Trophoblast cell (in vitro differentiated cells and primary cell): ENCODE measurements at regions not wholly inside any gene's neighbourhood (a gene's known extent, or its start where the extent isn't known, plus 50 kb on each side); places are given as distances from the start of the nearest gene placed in this dataset.

Experiments
- DNase-seq, 2 donors: peaks; one replicate each; pipeline ENCODE4 v3.0.0-alpha.2; 2016
- H2AFZ ChIP-seq: 2 replicates; pipeline ENCODE4 v1.6.1; 2013; ENCODE audit warnings: low read length, moderate library complexity, mild to moderate bottlenecking; ENCODE audit not compliant: insufficient read depth, poor library complexity
- H2AK5ac ChIP-seq: 2 replicates; pipeline ENCODE4 v1.6.1; 2013; ENCODE audit warnings: mild to moderate bottlenecking, low read length
- H2BK120ac ChIP-seq: 2 replicates; pipeline ENCODE4 v1.6.1; 2013; ENCODE audit warnings: low read length, mild to moderate bottlenecking, moderate library complexity; ENCODE audit not compliant: insufficient read depth, poor library complexity
- H2BK12ac ChIP-seq: 2 replicates; pipeline ENCODE4 v1.6.1; 2013; ENCODE audit warnings: mild to moderate bottlenecking, low read length, moderate library complexity
- H2BK5ac ChIP-seq: 2 replicates; pipeline ENCODE4 v1.6.1; 2013; ENCODE audit warnings: low read length, low read depth, moderate library complexity, mild to moderate bottlenecking; ENCODE audit not compliant: poor library complexity
- H3K14ac ChIP-seq: 2 replicates; pipeline ENCODE4 v1.6.1; 2013; ENCODE audit warnings: mild to moderate bottlenecking, low read length
- H3K18ac ChIP-seq: 2 replicates; pipeline ENCODE4 v1.6.1; 2013; ENCODE audit warnings: mild to moderate bottlenecking, low read length
- H3K23ac ChIP-seq: 2 replicates; pipeline ENCODE4 v1.6.1; 2013; ENCODE audit warnings: low read length
- H3K27ac ChIP-seq: 2 replicates; pipeline ENCODE4 v1.5.1; 2013; ENCODE audit warnings: low read depth, mild to moderate bottlenecking, inconsistent platforms, low read length, moderate library complexity
- H3K27me3 ChIP-seq: 2 replicates; pipeline ENCODE4 v1.6.1; 2013; ENCODE audit warnings: inconsistent platforms, mild to moderate bottlenecking, low read length, moderate library complexity; ENCODE audit not compliant: insufficient read depth
- H3K36me3 ChIP-seq, 2 experiments: 1 replicate in 1 of 2; 2 replicates in 1 of 2; pipeline ENCODE4 v1.6.1; 2013; ENCODE audit warnings: low read length in 2 of 2, mild to moderate bottlenecking in 2 of 2, moderate library complexity in 1 of 2; ENCODE audit not compliant: insufficient read depth in 2 of 2, control insufficient read depth in 1 of 2
- H3K4ac ChIP-seq: 2 replicates; pipeline ENCODE4 v1.6.1; 2013; ENCODE audit warnings: low read depth, mild to moderate bottlenecking, low read length, moderate library complexity
- H3K4me1 ChIP-seq, 2 experiments: 1 replicate in 1 of 2; 2 replicates in 1 of 2; pipeline ENCODE4 v1.6.1; 2013; ENCODE audit warnings: low read length in 2 of 2, mild to moderate bottlenecking in 2 of 2, moderate library complexity in 1 of 2; ENCODE audit not compliant: insufficient read depth in 2 of 2, control insufficient read depth in 1 of 2
- H3K4me2 ChIP-seq: 2 replicates; pipeline ENCODE4 v1.6.1; 2013; ENCODE audit warnings: inconsistent platforms, mild to moderate bottlenecking, low read length, moderate library complexity
- H3K4me3 ChIP-seq: 2 replicates; pipeline ENCODE4 v1.5.1; 2013; ENCODE audit warnings: mild to moderate bottlenecking, low read depth, low read length, inconsistent platforms
- H3K79me1 ChIP-seq: one replicate; pipeline ENCODE4 v1.6.1; 2013; ENCODE audit warnings: low read length
- H3K79me2 ChIP-seq: 2 replicates; pipeline ENCODE4 v1.6.1; 2013; ENCODE audit warnings: low read length, mild to moderate bottlenecking; ENCODE audit not compliant: control insufficient read depth, insufficient read depth, poor library complexity
- H3K9ac ChIP-seq: 2 replicates; pipeline ENCODE4 v1.6.1; 2013; ENCODE audit warnings: mild to moderate bottlenecking, low read length
- H3K9me3 ChIP-seq: 2 replicates; pipeline ENCODE4 v1.6.1; 2013; ENCODE audit warnings: low read depth, mild to moderate bottlenecking, control low read depth, inconsistent platforms, low read length; ENCODE audit not compliant: insufficient read depth
- H4K12ac ChIP-seq: 2 replicates; pipeline ENCODE4 v1.6.1; 2013; ENCODE audit warnings: low read depth, mild to moderate bottlenecking, low read length, moderate library complexity
- H4K8ac ChIP-seq: 2 replicates; pipeline ENCODE4 v1.6.1; 2013; ENCODE audit warnings: low read depth, mild to moderate bottlenecking, low read length, moderate library complexity
- H4K91ac ChIP-seq: one replicate; pipeline ENCODE4 v1.6.1; 2013; ENCODE audit warnings: low read depth, mild to moderate bottlenecking, low read length, moderate library complexity
- WGBS: extraction: QIAGEN DNeasy Blood & Tissue Kit; methylation state at CpG from one replicate; pipeline ENCODE4 v1.1.7; 2013; ENCODE audit warnings: missing lambda C conversion rate; ENCODE audit not compliant: insufficient read length, insufficient coverage; ENCODE audit errors: extremely low coverage; 5-methylcytosine and 5-hydroxymethylcytosine counted together

DNA sequence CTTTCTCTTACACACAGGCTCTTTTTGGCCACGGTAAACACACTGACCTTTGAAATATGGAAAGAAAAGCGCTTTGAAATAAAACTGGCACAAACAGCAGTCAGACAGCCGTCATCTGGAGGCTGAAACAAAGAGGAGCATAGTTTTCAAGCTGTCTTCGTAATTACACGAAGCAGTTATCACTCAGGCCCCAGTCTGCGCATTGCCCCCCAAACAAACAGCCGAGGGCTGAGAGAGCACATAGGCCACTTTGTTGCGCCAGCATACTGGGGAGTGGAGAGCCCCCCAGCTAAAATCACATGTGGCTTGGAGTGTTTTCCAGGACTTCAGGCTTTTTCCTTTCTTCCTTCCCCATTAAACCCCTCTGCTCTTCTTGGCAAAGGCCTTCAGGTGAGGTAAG lies 142.9 kb upstream of the BTG1 start:
- H2BK120ac ChIP-seq, result no peak overlapping the region
- H3K79me2 ChIP-seq, result no peaks in the 10 kb centered on the region
- WGBS, result no CpG with 5 or more reads among the region's 8 CpGs
- H2AK5ac ChIP-seq, result no peak overlapping the region
- H4K91ac ChIP-seq, result no peak overlapping the region
- H3K4me3 ChIP-seq, result no peak overlapping the region
- no peak overlapping the region for H3K9ac ChIP-seq
- no peak overlapping the region for H2AFZ ChIP-seq
- H3K79me1 ChIP-seq, result no peaks in the 10 kb centered on the region
- no peak overlapping the region for H3K4ac ChIP-seq
- no peak overlapping the region for H3K14ac ChIP-seq
- no peak overlapping the region for H3K4me2 ChIP-seq
- H4K8ac ChIP-seq, result no peak overlapping the region
- H2BK12ac ChIP-seq, result no peak overlapping the region
- H2BK5ac ChIP-seq, result no peak overlapping the region
- H3K27ac ChIP-seq, result no peak overlapping the region
- no peak overlapping the region for H4K12ac ChIP-seq
- no peak overlapping the region for H3K18ac ChIP-seq
- DNase-seq, result no peak
- no peaks in the 10 kb centered on the region for H3K9me3 ChIP-seq
- H3K4me1 ChIP-seq, result no peaks in the 10 kb centered on the region
- H3K23ac ChIP-seq, result no peak overlapping the region
- H3K27me3 ChIP-seq, result no peaks in the 10 kb centered on the region
- H3K36me3 ChIP-seq, result no peaks in the 10 kb centered on the region

DNA sequence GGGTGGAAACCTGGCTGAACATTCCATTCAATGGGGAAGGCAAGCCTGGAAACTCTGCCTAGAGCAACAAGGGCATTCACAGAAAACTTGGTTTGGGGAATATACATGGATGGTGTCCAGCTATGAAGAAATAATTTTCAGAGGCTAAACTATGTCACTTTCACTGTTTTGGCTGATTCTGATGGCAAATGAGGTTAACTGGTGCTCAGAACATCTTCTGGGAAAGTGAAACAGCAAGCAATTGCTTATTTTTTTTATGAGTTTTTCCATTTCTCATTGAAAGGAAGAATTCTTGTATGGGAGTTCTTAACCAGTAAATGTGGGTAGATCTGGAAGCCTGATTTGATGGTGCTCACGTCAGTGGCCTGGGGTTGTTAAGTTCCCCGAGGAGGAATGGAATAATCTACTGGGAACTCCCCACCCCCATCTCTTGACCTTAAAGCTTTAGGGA lies 132.8 kb upstream of the BTG1 start:
- Histone ChIP-seq H4K91ac (no peak overlapping the region), H3K79me2 (no peaks in the 10 kb centered on the region), H3K14ac (no peak overlapping the region), H3K36me3 (no peaks in the 10 kb centered on the region), H3K79me1 (no peaks in the 10 kb centered on the region), H3K4me3 (no peak overlapping the region), H3K4me1 (no peaks in the 10 kb centered on the region), H3K27me3 (no peaks in the 10 kb centered on the region), H2AK5ac (no peak overlapping the region), H2BK5ac (no peak overlapping the region), H3K9me3 (no peaks in the 10 kb centered on the region), H2BK12ac (no peak overlapping the region), H3K27ac (no peak overlapping the region), H3K18ac (no peak overlapping the region), H3K4me2 (no peak overlapping the region), H2BK120ac (no peak overlapping the region), H4K8ac (no peak overlapping the region), H2AFZ (no peak overlapping the region), H3K23ac (no peak overlapping the region), H3K9ac (no peak overlapping the region), H4K12ac (no peak overlapping the region), H3K4ac (no peak overlapping the region)
- DNase-seq, result no peak
- no CpG with 5 or more reads among the region's 2 CpGs for WGBS

DNA sequence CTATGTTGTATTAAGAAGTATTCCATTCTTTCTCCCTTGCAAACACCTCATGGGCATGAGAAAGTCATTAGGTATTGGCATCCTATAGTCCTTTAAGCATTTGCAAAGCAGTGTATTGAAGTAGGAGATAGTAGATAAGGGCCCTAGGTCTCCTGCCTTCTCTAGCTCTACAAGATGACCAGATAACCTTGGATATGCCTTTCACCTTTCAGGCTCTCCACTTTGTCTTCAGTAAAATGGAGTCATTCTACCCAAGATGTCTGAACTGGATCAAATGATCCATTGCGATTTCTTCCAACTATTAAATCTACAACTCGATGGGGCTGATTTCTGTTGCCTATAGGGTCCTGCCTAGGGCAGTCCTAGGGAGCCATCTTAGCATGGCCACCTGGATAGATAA lies 132.1 kb upstream of the BTG1 start:
- H3K79me1 ChIP-seq, result no peaks in the 10 kb centered on the region
- no peak overlapping the region for H2BK12ac ChIP-seq
- no peak overlapping the region for H3K14ac ChIP-seq
- H2AK5ac ChIP-seq, result no peak overlapping the region
- no peak overlapping the region for H2BK120ac ChIP-seq
- H3K36me3 ChIP-seq, result no peaks in the 10 kb centered on the region
- no peak overlapping the region for H4K8ac ChIP-seq
- no peak overlapping the region for H3K9ac ChIP-seq
- H3K4me1 ChIP-seq, result no peaks in the 10 kb centered on the region
- H3K79me2 ChIP-seq, result no peaks in the 10 kb centered on the region
- H3K4ac ChIP-seq, result no peak overlapping the region
- no peaks in the 10 kb centered on the region for H3K9me3 ChIP-seq
- no peak overlapping the region for H2BK5ac ChIP-seq
- H4K91ac ChIP-seq, result no peak overlapping the region
- H2AFZ ChIP-seq, result no peak overlapping the region
- no CpG with 5 or more reads among the region's 2 CpGs for WGBS
- no peak overlapping the region for H3K27ac ChIP-seq
- H3K23ac ChIP-seq, result no peak overlapping the region
- no peak overlapping the region for H3K18ac ChIP-seq
- no peak overlapping the region for H3K4me3 ChIP-seq
- H3K27me3 ChIP-seq, result no peaks in the 10 kb centered on the region
- H3K4me2 ChIP-seq, result no peak overlapping the region
- H4K12ac ChIP-seq, result no peak overlapping the region
- DNase-seq, result no peak

DNA sequence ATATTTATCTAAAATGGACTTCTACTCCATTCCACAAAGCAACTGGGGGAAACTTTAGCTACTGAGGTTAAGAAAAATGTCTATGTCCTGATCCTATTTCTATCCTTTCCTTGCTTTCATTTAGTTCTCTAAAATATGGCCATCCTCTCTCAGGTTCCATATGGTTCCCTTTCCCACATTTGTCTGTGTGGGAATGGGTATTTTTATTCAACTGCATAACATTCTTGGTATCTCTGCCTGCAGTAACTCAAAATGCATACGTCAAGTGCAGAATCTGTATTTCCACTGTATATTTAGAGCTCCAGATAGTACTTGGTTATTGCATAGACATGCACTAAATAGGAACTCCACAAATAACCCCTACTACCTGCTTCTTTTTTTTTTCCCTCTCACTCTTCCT lies 130.6 kb upstream of the BTG1 start:
- no peak overlapping the region for H3K14ac ChIP-seq
- no peaks in the 10 kb centered on the region for H3K79me1 ChIP-seq
- no peak overlapping the region for H2BK120ac ChIP-seq
- H3K27ac ChIP-seq, result no peak overlapping the region
- H4K12ac ChIP-seq, result no peak overlapping the region
- H3K36me3 ChIP-seq, result no peaks in the 10 kb centered on the region
- DNase-seq, result no peak
- H3K23ac ChIP-seq, result no peak overlapping the region
- no peak overlapping the region for H2AK5ac ChIP-seq
- H3K79me2 ChIP-seq, result no peaks in the 10 kb centered on the region
- H2BK5ac ChIP-seq, result no peak overlapping the region
- no peak overlapping the region for H3K9ac ChIP-seq
- no peak overlapping the region for H4K8ac ChIP-seq
- H3K4me2 ChIP-seq, result no peak overlapping the region
- H4K91ac ChIP-seq, result no peak overlapping the region
- no peak overlapping the region for H3K4ac ChIP-seq
- no peaks in the 10 kb centered on the region for H3K27me3 ChIP-seq
- H3K4me3 ChIP-seq, result no peak overlapping the region
- H3K18ac ChIP-seq, result no peak overlapping the region
- H3K4me1 ChIP-seq, result no peaks in the 10 kb centered on the region
- H2AFZ ChIP-seq, result no peak overlapping the region
- H3K9me3 ChIP-seq, result no peaks in the 10 kb centered on the region
- WGBS, result no CpG with 5 or more reads among the region's 1 CpG
- no peak overlapping the region for H2BK12ac ChIP-seq
